ENCODE measurements at regions not wholly inside any gene's neighbourhood (a gene's known extent, or its start where the extent isn't known, plus 50 kb on each side); places are given as distances from the start of the nearest gene placed in this dataset.

DNA sequence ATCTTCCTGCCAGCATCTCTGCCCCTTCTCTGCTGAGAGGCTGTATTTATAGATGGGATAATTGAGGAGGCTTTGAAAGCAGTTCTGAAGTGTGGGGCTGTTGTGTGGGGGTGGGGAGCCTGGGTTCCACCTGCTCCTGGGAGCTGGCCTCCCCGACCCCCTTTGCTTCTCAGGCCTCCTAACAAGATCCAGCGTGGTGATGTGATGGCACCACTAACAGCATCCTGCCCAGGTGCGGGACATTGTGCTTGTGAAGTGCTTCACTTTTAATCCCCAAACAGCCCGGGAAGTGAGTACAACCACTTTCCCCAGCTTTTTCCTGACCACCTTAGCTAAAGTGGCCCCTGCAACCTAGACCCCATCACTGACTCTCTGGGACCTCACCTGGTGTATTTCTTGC, 95.1 kb upstream of the NRXN3 start:
- H3K27ac Mint-ChIP-seq, result no peak overlapping the region
- H3K27me3 Mint-ChIP-seq (ENCODE audit: low read depth), result peaks cover 3% of the 10 kb centered on the region
- H2AK5ac ChIP-seq (ENCODE audit: insufficient read length, low read length), result no peak overlapping the region
- H3K4me3 Mint-ChIP-seq, result no peak overlapping the region
- H2AFZ ChIP-seq (ENCODE audit: low read length), result no peak overlapping the region
- no peak overlapping the region for H2BK12ac ChIP-seq (ENCODE audit: insufficient read length, low read depth, low read length)
- H4K20me1 ChIP-seq (ENCODE audit: control insufficient read depth, insufficient read depth, insufficient read length), result no peaks in the 10 kb centered on the region
- no peak overlapping the region for H3K18ac ChIP-seq (ENCODE audit: insufficient read length, low read depth, low read length)
- no peak overlapping the region for H3K23ac ChIP-seq (ENCODE audit: insufficient read length, low read depth, low read length)
- H3K9ac ChIP-seq (ENCODE audit: extremely low read depth, insufficient read length, low read length), result no peak overlapping the region
- no peak overlapping the region for H3K56ac ChIP-seq (ENCODE audit: insufficient read length, low read depth, low read length)
- H2BK15ac ChIP-seq (ENCODE audit: low read depth, low read length), result no peak overlapping the region
- no CpG with 5 or more reads among the region's 4 CpGs for WGBS (ENCODE audit: extremely low coverage, insufficient read length, low lambda C conversion rate)
- no peak overlapping the region for H2BK120ac ChIP-seq (ENCODE audit: low read depth, low read length, poor library complexity, severe bottlenecking)
- no peak overlapping the region for H4K8ac ChIP-seq (replicated peaks; ENCODE audit: insufficient read length, low read depth, low read length)
- H3K4me1 Mint-ChIP-seq, result peaks cover 9 to 12% of the 10 kb centered on the region in 2 experiments; a peak in 3 of 4 replicates
- H3K9me3 Mint-ChIP-seq, result no peaks in the 10 kb centered on the region
- no peaks in the 10 kb centered on the region for H3K79me1 ChIP-seq (ENCODE audit: insufficient read depth, low read depth, low read length, poor library complexity, severe bottlenecking)
- H3K27ac ChIP-seq (ENCODE audit: insufficient read length, low read depth, low read length), result no peak overlapping the region
- no peak overlapping the region for H3T11ph ChIP-seq (ENCODE audit: low read length)
- no peaks in the 10 kb centered on the region for H3K27me3 ChIP-seq (ENCODE audit: insufficient read depth, low read length)
- no peaks in the 10 kb centered on the region; a peak in 1 of 7 replicates for H3K36me3 Mint-ChIP-seq (ENCODE audit: insufficient read depth in 1 of 3, low read depth in 3 of 3)
- no peak overlapping the region for H3K14ac ChIP-seq (ENCODE audit: insufficient read depth, low read length)
- no peaks in the 10 kb centered on the region for H3K9me3 ChIP-seq (ENCODE audit: control insufficient read depth, low read depth, low read length)
- DNase-seq, result no peak
- H3K4ac ChIP-seq (ENCODE audit: low read depth, low read length), result no peak overlapping the region
- no peaks in the 10 kb centered on the region for H3K23me2 ChIP-seq (ENCODE audit: insufficient read length, low read depth, low read length, poor library complexity, severe bottlenecking)
- H4K91ac ChIP-seq (ENCODE audit: insufficient read length, low read depth, low read length), result no peak overlapping the region
- no peaks in the 10 kb centered on the region for H3K4me1 ChIP-seq (ENCODE audit: insufficient read depth, low read length)
- TF ChIP-seq, protein P1, sequence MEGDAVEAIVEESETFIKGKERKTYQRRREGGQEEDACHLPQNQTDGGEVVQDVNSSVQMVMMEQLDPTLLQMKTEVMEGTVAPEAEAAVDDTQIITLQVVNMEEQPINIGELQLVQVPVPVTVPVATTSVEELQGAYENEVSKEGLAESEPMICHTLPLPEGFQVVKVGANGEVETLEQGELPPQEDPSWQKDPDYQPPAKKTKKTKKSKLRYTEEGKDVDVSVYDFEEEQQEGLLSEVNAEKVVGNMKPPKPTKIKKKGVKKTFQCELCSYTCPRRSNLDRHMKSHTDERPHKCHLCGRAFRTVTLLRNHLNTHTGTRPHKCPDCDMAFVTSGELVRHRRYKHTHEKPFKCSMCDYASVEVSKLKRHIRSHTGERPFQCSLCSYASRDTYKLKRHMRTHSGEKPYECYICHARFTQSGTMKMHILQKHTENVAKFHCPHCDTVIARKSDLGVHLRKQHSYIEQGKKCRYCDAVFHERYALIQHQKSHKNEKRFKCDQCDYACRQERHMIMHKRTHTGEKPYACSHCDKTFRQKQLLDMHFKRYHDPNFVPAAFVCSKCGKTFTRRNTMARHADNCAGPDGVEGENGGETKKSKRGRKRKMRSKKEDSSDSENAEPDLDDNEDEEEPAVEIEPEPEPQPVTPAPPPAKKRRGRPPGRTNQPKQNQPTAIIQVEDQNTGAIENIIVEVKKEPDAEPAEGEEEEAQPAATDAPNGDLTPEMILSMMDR (conservative IDR thresholded peaks at IDR 0.05), result no peak
- H2BK5ac ChIP-seq (ENCODE audit: insufficient read length, low read length), result no peak overlapping the region
- H3K79me2 ChIP-seq (ENCODE audit: insufficient read depth, low read length), result no peaks in the 10 kb centered on the region
- H2BK20ac ChIP-seq (ENCODE audit: low read depth, low read length, poor library complexity, severe bottlenecking), result no peak overlapping the region
- H4K5ac ChIP-seq (ENCODE audit: insufficient read length, low read depth, low read length), result no peak overlapping the region
- H3K4me2 ChIP-seq (ENCODE audit: insufficient read depth, insufficient read length, low read length), result no peak overlapping the region
